ENCODE measurements at regions not wholly inside any gene's neighbourhood (a gene's known extent, or its start where the extent isn't known, plus 50 kb on each side); places are given as distances from the start of the nearest gene placed in this dataset.
"Not testable (repeated sequence)": the region's sequence is repeated elsewhere in the genome, so short reads cannot be mapped to it uniquely, and the experiment has no call there.

- no peak for DNase-seq
- H3K9me3 ChIP-seq: no peaks in the 10 kb centered on the region; the same call in 1 of the 2 replicates
- H3K4me3 ChIP-seq (ENCODE audit: low read depth, low read length): no peak overlapping the region
- H3K27me3 ChIP-seq: no peaks in the 10 kb centered on the region
- H3K36me3 ChIP-seq: no peaks in the 10 kb centered on the region
- no peaks in the 10 kb centered on the region for H3K4me1 ChIP-seq
- TF ChIP-seq CTCF (IDR thresholded peaks at IDR 0.05; ENCODE audit: low read depth, low read length): no peak
Measured at GRCh38 chr6:93654548-93654947, 235.2 kb upstream of the EPHA7 start.

GRCh38 chr6:93644611-93645010 is 225.3 kb upstream of the EPHA7 start:
- Histone ChIP-seq H3K36me3 (no peaks in the 10 kb centered on the region), H3K27me3 (no peaks in the 10 kb centered on the region), H3K4me1 (no peaks in the 10 kb centered on the region), H3K4me3 (ENCODE audit: low read depth, low read length) (no peak overlapping the region), H3K9me3 (no peaks in the 10 kb centered on the region)
- DNase-seq: no peak
- TF ChIP-seq CTCF (IDR thresholded peaks at IDR 0.05; ENCODE audit: low read depth, low read length): no peak

- Histone ChIP-seq H3K36me3 (no peaks in the 10 kb centered on the region), H3K4me1 (no peaks in the 10 kb centered on the region), H3K4me3 (ENCODE audit: low read depth, low read length) (no peak overlapping the region), H3K27me3 (no peaks in the 10 kb centered on the region), H3K9me3 (no peaks in the 10 kb centered on the region)
- no peak for DNase-seq
- no peak for TF ChIP-seq CTCF (IDR thresholded peaks at IDR 0.05; ENCODE audit: low read depth, low read length)
Measured at GRCh38 chr6:93639126-93639525, 219.8 kb upstream of the EPHA7 start.

- not testable (repeated sequence) for H3K27me3 ChIP-seq; H3K9me3 ChIP-seq; H3K4me3 ChIP-seq (ENCODE audit: low read depth, low read length); H3K36me3 ChIP-seq; H3K4me1 ChIP-seq
- DNase-seq: peak; percentile 4
Measured at GRCh38 chr6:93636987-93637664, 217.8 kb upstream of the EPHA7 start.

GRCh38 chr6:93624408-93624807 is 205.0 kb upstream of the EPHA7 start:
- no peak for TF ChIP-seq CTCF (IDR thresholded peaks at IDR 0.05; ENCODE audit: low read depth, low read length)
- Histone ChIP-seq H3K9me3 (no peaks in the 10 kb centered on the region), H3K27me3 (no peaks in the 10 kb centered on the region), H3K4me3 (ENCODE audit: low read depth, low read length) (no peak overlapping the region), H3K4me1 (no peaks in the 10 kb centered on the region), H3K36me3 (no peaks in the 10 kb centered on the region)
- peak; percentile 18 for DNase-seq

GRCh38 chr6:93621442-93621841 is 202.1 kb upstream of the EPHA7 start:
- Histone ChIP-seq H3K4me3 (ENCODE audit: low read depth, low read length) (no peak overlapping the region), H3K9me3 (no peaks in the 10 kb centered on the region), H3K36me3 (no peaks in the 10 kb centered on the region), H3K4me1 (no peaks in the 10 kb centered on the region), H3K27me3 (no peaks in the 10 kb centered on the region)
- TF ChIP-seq CTCF (IDR thresholded peaks at IDR 0.05; ENCODE audit: low read depth, low read length): no peak
- no peak for DNase-seq

Data from BE2C (cell line).